ENCODE measurements at regions not wholly inside any gene's neighbourhood (a gene's known extent, or its start where the extent isn't known, plus 50 kb on each side); places are given as distances from the start of the nearest gene placed in this dataset.

GRCh38 chr20:39939241-39939865 lies 749.7 kb downstream of the MAFB start:
- Histone ChIP-seq H3K4me3 (ENCODE audit: insufficient read depth, low read length, poor library complexity, severe bottlenecking) (no peak overlapping the region), H3K36me3 (ENCODE audit: low read length) (no peaks in the 10 kb centered on the region), H2AFZ (ENCODE audit: low read depth, low read length, severe bottlenecking) (no peak overlapping the region), H3K9ac (ENCODE audit: low read length) (no peak overlapping the region), H3K27me3 (ENCODE audit: low read length) (no peaks in the 10 kb centered on the region), H4K20me1 (ENCODE audit: low read depth, low read length) (no peaks in the 10 kb centered on the region), H3K9me2 (replicated peaks; ENCODE audit: insufficient read depth, low read length) (no peaks in the 10 kb centered on the region), H3K27ac (ENCODE audit: low read depth, low read length) (no peak overlapping the region), H3K79me2 (ENCODE audit: insufficient read depth, low read length) (no peaks in the 10 kb centered on the region), H3F3A (ENCODE audit: insufficient read depth) (no peaks in the 10 kb centered on the region), H3K9me3 (ENCODE audit: insufficient read depth, low read length) (no peaks in the 10 kb centered on the region), H3K4me2 (ENCODE audit: low read depth, low read length, poor library complexity, severe bottlenecking) (no peak overlapping the region)
- no peak for TF ChIP-seq CTCF (IDR thresholded peaks at IDR 0.05; ENCODE audit: insufficient read depth, low read length, poor library complexity, severe bottlenecking)
- TF ChIP-seq EZH2phosphoT487 (conservative IDR thresholded peaks at IDR 0.05; ENCODE audit: low read length): no peak

- Histone ChIP-seq H3F3A (ENCODE audit: insufficient read depth) (no peaks in the 10 kb centered on the region), H3K27me3 (ENCODE audit: low read length) (no peaks in the 10 kb centered on the region), H3K36me3 (ENCODE audit: low read length) (no peaks in the 10 kb centered on the region), H3K27ac (ENCODE audit: low read depth, low read length) (no peak overlapping the region), H3K9me3 (ENCODE audit: insufficient read depth, low read length) (no peaks in the 10 kb centered on the region), H3K4me3 (ENCODE audit: insufficient read depth, low read length, poor library complexity, severe bottlenecking) (no peak overlapping the region), H3K9ac (ENCODE audit: low read length) (no peak overlapping the region), H3K79me2 (ENCODE audit: insufficient read depth, low read length) (no peaks in the 10 kb centered on the region), H4K20me1 (ENCODE audit: low read depth, low read length) (no peaks in the 10 kb centered on the region), H2AFZ (ENCODE audit: low read depth, low read length, severe bottlenecking) (no peak overlapping the region), H3K9me2 (replicated peaks; ENCODE audit: insufficient read depth, low read length) (no peaks in the 10 kb centered on the region), H3K4me2 (ENCODE audit: low read depth, low read length, poor library complexity, severe bottlenecking) (no peak overlapping the region)
- TF ChIP-seq EZH2phosphoT487 (conservative IDR thresholded peaks at IDR 0.05; ENCODE audit: low read length) (no peak), CTCF (IDR thresholded peaks at IDR 0.05; ENCODE audit: insufficient read depth, low read length, poor library complexity, severe bottlenecking) (no peak)
These were observed 752.6 kb downstream of the MAFB start for GRCh38 chr20:39936401-39936800.

DNA sequence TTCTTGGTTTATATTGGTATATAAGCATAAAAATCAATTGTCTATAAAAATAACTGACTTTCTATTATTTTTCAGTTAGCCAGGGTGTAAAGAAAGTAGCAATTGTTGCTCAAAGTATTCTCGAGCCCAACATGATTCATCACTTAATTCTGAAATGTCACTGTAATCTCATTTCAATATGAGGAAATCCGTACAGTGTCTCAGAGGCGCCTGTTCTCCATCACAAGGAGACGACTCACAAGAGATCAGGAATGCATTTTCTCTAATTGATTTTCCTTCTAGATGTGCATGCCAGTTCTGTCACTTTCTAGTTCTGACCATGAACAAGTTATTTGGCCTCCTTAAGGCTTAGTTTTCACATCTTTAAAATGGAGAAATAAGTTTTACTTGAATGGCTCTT lies 753.1 kb downstream of the MAFB start:
- TF ChIP-seq CTCF (IDR thresholded peaks at IDR 0.05; ENCODE audit: insufficient read depth, low read length, poor library complexity, severe bottlenecking): no peak
- no peak for TF ChIP-seq EZH2phosphoT487 (conservative IDR thresholded peaks at IDR 0.05; ENCODE audit: low read length)
- Histone ChIP-seq H3K36me3 (ENCODE audit: low read length) (no peaks in the 10 kb centered on the region), H2AFZ (ENCODE audit: low read depth, low read length, severe bottlenecking) (no peak overlapping the region), H3K27ac (ENCODE audit: low read depth, low read length) (no peak overlapping the region), H3F3A (ENCODE audit: insufficient read depth) (no peaks in the 10 kb centered on the region), H4K20me1 (ENCODE audit: low read depth, low read length) (no peaks in the 10 kb centered on the region), H3K27me3 (ENCODE audit: low read length) (no peaks in the 10 kb centered on the region), H3K9me2 (replicated peaks; ENCODE audit: insufficient read depth, low read length) (no peaks in the 10 kb centered on the region), H3K9ac (ENCODE audit: low read length) (no peak overlapping the region), H3K79me2 (ENCODE audit: insufficient read depth, low read length) (no peaks in the 10 kb centered on the region), H3K9me3 (ENCODE audit: insufficient read depth, low read length) (no peaks in the 10 kb centered on the region), H3K4me2 (ENCODE audit: low read depth, low read length, poor library complexity, severe bottlenecking) (no peak overlapping the region), H3K4me3 (ENCODE audit: insufficient read depth, low read length, poor library complexity, severe bottlenecking) (no peak overlapping the region)

Measured in SU-DHL-6 (cell line).